ENCODE measurements at regions not wholly inside any gene's neighbourhood (a gene's known extent, or its start where the extent isn't known, plus 50 kb on each side); places are given as distances from the start of the nearest gene placed in this dataset.
"Not testable (repeated sequence)": the region's sequence is repeated elsewhere in the genome, so short reads cannot be mapped to it uniquely, and the experiment has no call there.

DNA sequence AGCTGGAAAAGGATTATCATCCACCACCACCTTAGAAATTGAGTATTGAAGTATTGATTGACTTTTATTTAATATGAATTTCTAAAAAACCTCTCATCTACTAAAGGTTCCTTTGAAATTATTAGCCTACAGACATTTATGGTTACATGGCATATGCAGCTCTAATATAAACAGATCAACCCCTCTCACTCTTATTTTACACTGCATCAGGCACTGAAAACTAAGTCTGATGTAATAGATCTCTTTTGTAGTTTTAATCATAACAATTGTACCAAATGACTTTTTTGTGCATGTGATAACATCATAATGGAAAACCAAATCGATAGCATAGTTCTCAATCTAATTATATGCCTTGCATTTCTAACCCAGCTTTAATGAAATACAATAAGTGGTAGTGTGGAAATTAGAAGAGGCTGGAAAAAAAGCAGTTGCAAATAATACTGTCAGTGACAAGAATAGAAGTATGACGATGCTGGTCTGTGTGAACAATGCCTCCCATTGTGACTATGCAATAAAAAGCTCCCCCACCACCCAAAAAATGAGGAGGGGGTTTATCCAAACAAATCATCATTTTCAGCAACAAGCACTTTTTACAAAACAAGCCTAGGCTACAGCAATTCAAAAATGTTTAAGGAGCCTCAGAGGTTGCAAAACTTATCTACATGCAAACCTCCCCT, 426.5 kb upstream of the NFIA start:
- H3F3A ChIP-seq (ENCODE audit: control insufficient read depth, insufficient read depth), result no peaks in the 10 kb centered on the region
- TF ChIP-seq, protein P1, sequence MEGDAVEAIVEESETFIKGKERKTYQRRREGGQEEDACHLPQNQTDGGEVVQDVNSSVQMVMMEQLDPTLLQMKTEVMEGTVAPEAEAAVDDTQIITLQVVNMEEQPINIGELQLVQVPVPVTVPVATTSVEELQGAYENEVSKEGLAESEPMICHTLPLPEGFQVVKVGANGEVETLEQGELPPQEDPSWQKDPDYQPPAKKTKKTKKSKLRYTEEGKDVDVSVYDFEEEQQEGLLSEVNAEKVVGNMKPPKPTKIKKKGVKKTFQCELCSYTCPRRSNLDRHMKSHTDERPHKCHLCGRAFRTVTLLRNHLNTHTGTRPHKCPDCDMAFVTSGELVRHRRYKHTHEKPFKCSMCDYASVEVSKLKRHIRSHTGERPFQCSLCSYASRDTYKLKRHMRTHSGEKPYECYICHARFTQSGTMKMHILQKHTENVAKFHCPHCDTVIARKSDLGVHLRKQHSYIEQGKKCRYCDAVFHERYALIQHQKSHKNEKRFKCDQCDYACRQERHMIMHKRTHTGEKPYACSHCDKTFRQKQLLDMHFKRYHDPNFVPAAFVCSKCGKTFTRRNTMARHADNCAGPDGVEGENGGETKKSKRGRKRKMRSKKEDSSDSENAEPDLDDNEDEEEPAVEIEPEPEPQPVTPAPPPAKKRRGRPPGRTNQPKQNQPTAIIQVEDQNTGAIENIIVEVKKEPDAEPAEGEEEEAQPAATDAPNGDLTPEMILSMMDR (IDR thresholded peaks at IDR 0.05; ENCODE audit: low read depth, low read length, poor library complexity, severe bottlenecking), result no peak
- TF ChIP-seq EZH2phosphoT487 (IDR thresholded peaks at IDR 0.05; ENCODE audit: borderline replicate concordance, low read length), result no peak
- H3K9me3 ChIP-seq (ENCODE audit: control insufficient read depth, insufficient read depth, low read length), result no peaks in the 10 kb centered on the region
- H3K79me2 ChIP-seq (ENCODE audit: control insufficient read depth, low read length), result no peaks in the 10 kb centered on the region
- H3K4me2 ChIP-seq (ENCODE audit: low read length), result no peak overlapping the region
- no peaks in the 10 kb centered on the region for H3K9me2 ChIP-seq (replicated peaks; ENCODE audit: control insufficient read depth, low read length)
- no peaks in the 10 kb centered on the region for H3K4me1 ChIP-seq (ENCODE audit: control insufficient read depth, low read length)
- H3K27me3 ChIP-seq (ENCODE audit: control insufficient read depth, low read length), result no peaks in the 10 kb centered on the region; the same call in 1 of the 2 replicates
- no peak overlapping the region for H3K4me3 ChIP-seq (ENCODE audit: low read length)
- no peaks in the 10 kb centered on the region for H3K36me3 ChIP-seq (ENCODE audit: control insufficient read depth, low read length)
- H3K27ac ChIP-seq (ENCODE audit: low read depth, low read length), result no peak overlapping the region
- H4K20me1 ChIP-seq (ENCODE audit: control insufficient read depth, insufficient read depth, low read depth, low read length), result no peaks in the 10 kb centered on the region

GRCh38 chr1:60640033-60640551, 442.3 kb upstream of the NFIA start:
- H3K4me3 ChIP-seq (ENCODE audit: low read length); H3K9me2 ChIP-seq (replicated peaks; ENCODE audit: control insufficient read depth, low read length); H3K79me2 ChIP-seq (ENCODE audit: control insufficient read depth, low read length); H3K4me2 ChIP-seq (ENCODE audit: low read length); H3K9me3 ChIP-seq (ENCODE audit: control insufficient read depth, insufficient read depth, low read length); H3K27me3 ChIP-seq (ENCODE audit: control insufficient read depth, low read length); H3K27ac ChIP-seq (ENCODE audit: low read depth, low read length); H3K36me3 ChIP-seq (ENCODE audit: control insufficient read depth, low read length); H3F3A ChIP-seq (ENCODE audit: control insufficient read depth, insufficient read depth); H3K4me1 ChIP-seq (ENCODE audit: control insufficient read depth, low read length); H4K20me1 ChIP-seq (ENCODE audit: control insufficient read depth, insufficient read depth, low read depth, low read length): not testable (repeated sequence)

- Histone ChIP-seq H3F3A (ENCODE audit: control insufficient read depth, insufficient read depth) (no peaks in the 10 kb centered on the region), H3K4me1 (ENCODE audit: control insufficient read depth, low read length) (no peaks in the 10 kb centered on the region), H3K36me3 (ENCODE audit: control insufficient read depth, low read length) (no peaks in the 10 kb centered on the region), H3K9me3 (ENCODE audit: control insufficient read depth, insufficient read depth, low read length) (no peaks in the 10 kb centered on the region), H3K79me2 (ENCODE audit: control insufficient read depth, low read length) (no peaks in the 10 kb centered on the region), H3K4me3 (ENCODE audit: low read length) (no peak overlapping the region), H3K4me2 (ENCODE audit: low read length) (no peak overlapping the region), H3K9me2 (replicated peaks; ENCODE audit: control insufficient read depth, low read length) (no peaks in the 10 kb centered on the region), H3K27me3 (ENCODE audit: control insufficient read depth, low read length) (no peaks in the 10 kb centered on the region), H4K20me1 (ENCODE audit: control insufficient read depth, insufficient read depth, low read depth, low read length) (no peaks in the 10 kb centered on the region), H3K27ac (ENCODE audit: low read depth, low read length) (no peak overlapping the region)
- TF ChIP-seq, protein P1 (IDR thresholded peaks at IDR 0.05; ENCODE audit: low read depth, low read length, poor library complexity, severe bottlenecking), result no peak
- TF ChIP-seq EZH2phosphoT487 (IDR thresholded peaks at IDR 0.05; ENCODE audit: borderline replicate concordance, low read length), result no peak
These were observed 443.1 kb upstream of the NFIA start for GRCh38 chr1:60639287-60639686.

DNA sequence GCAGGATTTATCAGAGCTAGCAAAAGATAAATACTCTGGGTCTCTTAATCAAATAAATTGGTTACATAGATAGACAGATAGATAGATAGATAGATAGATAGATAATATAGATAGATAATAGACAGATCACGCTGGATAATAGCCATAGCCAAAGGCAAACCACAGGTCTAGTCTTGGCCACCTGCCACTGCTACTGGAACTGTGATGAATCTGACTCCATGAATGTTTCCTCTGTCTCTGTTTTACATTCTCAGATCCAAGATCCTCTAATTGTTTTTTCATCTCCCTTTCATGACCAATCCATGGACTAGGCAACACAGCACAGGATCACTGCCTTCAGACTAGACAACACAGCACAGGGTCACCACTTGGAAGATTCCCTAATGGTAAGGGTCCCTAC, 444.7 kb upstream of the NFIA start:
- H3F3A ChIP-seq (ENCODE audit: control insufficient read depth, insufficient read depth), result no peaks in the 10 kb centered on the region
- no peak overlapping the region for H3K4me2 ChIP-seq (ENCODE audit: low read length)
- H3K9me2 ChIP-seq (replicated peaks; ENCODE audit: control insufficient read depth, low read length), result no peaks in the 10 kb centered on the region
- TF ChIP-seq, protein P1 (IDR thresholded peaks at IDR 0.05; ENCODE audit: low read depth, low read length, poor library complexity, severe bottlenecking), result no peak
- no peak for TF ChIP-seq EZH2phosphoT487 (IDR thresholded peaks at IDR 0.05; ENCODE audit: borderline replicate concordance, low read length)
- H3K4me1 ChIP-seq (ENCODE audit: control insufficient read depth, low read length), result no peaks in the 10 kb centered on the region
- H3K36me3 ChIP-seq (ENCODE audit: control insufficient read depth, low read length), result no peaks in the 10 kb centered on the region
- H3K9me3 ChIP-seq (ENCODE audit: control insufficient read depth, insufficient read depth, low read length), result no peaks in the 10 kb centered on the region
- H3K27me3 ChIP-seq (ENCODE audit: control insufficient read depth, low read length), result no peaks in the 10 kb centered on the region
- H3K27ac ChIP-seq (ENCODE audit: low read depth, low read length), result no peak overlapping the region
- no peaks in the 10 kb centered on the region for H3K79me2 ChIP-seq (ENCODE audit: control insufficient read depth, low read length)
- H4K20me1 ChIP-seq (ENCODE audit: control insufficient read depth, insufficient read depth, low read depth, low read length), result no peaks in the 10 kb centered on the region
- no peak overlapping the region for H3K4me3 ChIP-seq (ENCODE audit: low read length)

Data from DOHH2 (cell line).